ENCODE measurements at regions not wholly inside any gene's neighbourhood (a gene's known extent, or its start where the extent isn't known, plus 50 kb on each side); places are given as distances from the start of the nearest gene placed in this dataset.
"Not testable (repeated sequence)": the region's sequence is repeated elsewhere in the genome, so short reads cannot be mapped to it uniquely, and the experiment has no call there.

DNA sequence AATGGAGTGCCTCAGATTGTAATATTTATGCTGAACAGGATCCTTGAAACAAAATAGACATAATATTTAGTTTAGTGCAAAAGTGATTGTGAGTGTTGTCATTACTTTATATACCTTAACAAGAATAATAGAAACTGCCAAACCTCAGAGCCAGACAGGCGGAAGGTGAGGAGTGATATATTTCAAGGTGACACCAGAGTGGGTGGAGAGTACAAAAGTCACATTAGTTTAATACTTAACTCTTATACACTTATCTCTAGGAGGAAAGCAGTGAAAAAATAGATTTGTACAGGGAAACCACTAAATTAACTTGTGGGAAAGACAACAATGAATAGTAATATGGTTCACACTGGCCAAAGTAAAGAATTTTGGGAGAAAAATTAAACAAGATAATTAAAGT lies 342.8 kb upstream of the NDST4 start:
- Histone ChIP-seq H3K4me3 (no peak overlapping the region), H3K36me3 (ENCODE audit: low read depth) (no peaks in the 10 kb centered on the region), H3K4me1 (ENCODE audit: low read depth) (no peaks in the 10 kb centered on the region), H3K9me3 (no peaks in the 10 kb centered on the region)
- TF ChIP-seq, protein P1, sequence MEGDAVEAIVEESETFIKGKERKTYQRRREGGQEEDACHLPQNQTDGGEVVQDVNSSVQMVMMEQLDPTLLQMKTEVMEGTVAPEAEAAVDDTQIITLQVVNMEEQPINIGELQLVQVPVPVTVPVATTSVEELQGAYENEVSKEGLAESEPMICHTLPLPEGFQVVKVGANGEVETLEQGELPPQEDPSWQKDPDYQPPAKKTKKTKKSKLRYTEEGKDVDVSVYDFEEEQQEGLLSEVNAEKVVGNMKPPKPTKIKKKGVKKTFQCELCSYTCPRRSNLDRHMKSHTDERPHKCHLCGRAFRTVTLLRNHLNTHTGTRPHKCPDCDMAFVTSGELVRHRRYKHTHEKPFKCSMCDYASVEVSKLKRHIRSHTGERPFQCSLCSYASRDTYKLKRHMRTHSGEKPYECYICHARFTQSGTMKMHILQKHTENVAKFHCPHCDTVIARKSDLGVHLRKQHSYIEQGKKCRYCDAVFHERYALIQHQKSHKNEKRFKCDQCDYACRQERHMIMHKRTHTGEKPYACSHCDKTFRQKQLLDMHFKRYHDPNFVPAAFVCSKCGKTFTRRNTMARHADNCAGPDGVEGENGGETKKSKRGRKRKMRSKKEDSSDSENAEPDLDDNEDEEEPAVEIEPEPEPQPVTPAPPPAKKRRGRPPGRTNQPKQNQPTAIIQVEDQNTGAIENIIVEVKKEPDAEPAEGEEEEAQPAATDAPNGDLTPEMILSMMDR (IDR thresholded peaks at IDR 0.05): no peak
- no peak for ATAC-seq
- no peak for DNase-seq
- intact Hi-C loops (cut with DNase I, micrococcal nuclease): no loop called here

- intact Hi-C loops (cut with DNase I, micrococcal nuclease): no loop called here
- DNase-seq: no peak
Measured at GRCh38 chr4:115454228-115454627, 340.8 kb upstream of the NDST4 start.

DNA sequence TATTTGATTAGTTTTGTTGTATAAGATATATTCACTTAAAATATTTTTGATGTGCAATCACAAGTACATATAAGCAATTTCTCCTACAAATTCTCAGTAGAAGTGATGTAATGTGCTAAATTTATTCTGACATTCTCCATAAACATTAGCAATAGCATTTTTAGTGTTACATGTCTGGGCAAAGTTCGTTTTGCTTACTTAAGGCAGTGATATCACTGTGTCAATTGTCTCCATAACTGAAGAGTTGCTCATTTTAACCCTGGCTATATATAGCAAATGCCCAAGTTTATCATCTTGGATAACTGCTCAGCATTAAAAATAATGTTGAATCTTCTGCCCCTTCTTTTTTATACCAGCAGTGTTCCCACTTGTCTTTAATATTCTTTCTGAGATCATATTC lies 340.0 kb upstream of the NDST4 start:
- Histone ChIP-seq H3K4me3 (no peak overlapping the region), H3K36me3 (ENCODE audit: low read depth) (no peaks in the 10 kb centered on the region), H3K4me1 (ENCODE audit: low read depth) (no peaks in the 10 kb centered on the region), H3K9me3 (no peaks in the 10 kb centered on the region)
- TF ChIP-seq, protein P1 (IDR thresholded peaks at IDR 0.05): no peak
- ATAC-seq (no peak), DNase-seq (no peak)
- intact Hi-C loops (cut with DNase I, micrococcal nuclease): no loop called here

More at GRCh38 chr4:115454228-115454627, 340.8 kb upstream of the NDST4 start:
- TF ChIP-seq, protein P1 (IDR thresholded peaks at IDR 0.05): no peak
- Histone ChIP-seq H3K4me1 (ENCODE audit: low read depth) (no peaks in the 10 kb centered on the region), H3K9me3 (no peaks in the 10 kb centered on the region), H3K4me3 (no peak overlapping the region), H3K36me3 (ENCODE audit: low read depth) (no peaks in the 10 kb centered on the region)
- no peak for ATAC-seq

- H3K4me1 ChIP-seq (ENCODE audit: low read depth); H3K9me3 ChIP-seq; intact Hi-C loops (cut with DNase I, micrococcal nuclease); H3K4me3 ChIP-seq; DNase-seq; ATAC-seq; H3K36me3 ChIP-seq (ENCODE audit: low read depth): not testable (repeated sequence)
Measured at GRCh38 chr4:115452229-115452628, 338.8 kb upstream of the NDST4 start.

DNA sequence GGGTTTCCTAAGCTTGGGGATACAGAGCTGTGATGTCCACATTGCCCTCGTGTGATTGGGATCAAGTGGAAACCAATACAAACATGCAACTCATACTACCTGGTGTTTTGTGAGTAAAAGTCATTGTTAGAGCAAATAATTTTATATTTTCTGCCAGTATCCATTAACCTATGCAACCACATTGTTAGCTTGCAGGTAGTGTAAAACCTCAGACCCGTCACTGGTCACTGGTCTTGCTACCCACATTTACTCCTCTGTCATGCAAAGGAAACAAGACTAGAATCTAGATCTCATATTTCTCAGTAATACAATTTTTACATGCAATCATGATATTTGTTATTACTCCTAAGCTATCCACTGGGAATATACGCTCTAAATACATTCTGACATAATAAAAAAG lies 324.3 kb upstream of the NDST4 start:
- H3K9me3 ChIP-seq: no peaks in the 10 kb centered on the region
- no peaks in the 10 kb centered on the region for H3K4me1 ChIP-seq (ENCODE audit: low read depth)
- ATAC-seq: no peak
- no peak overlapping the region for H3K4me3 ChIP-seq
- intact Hi-C loops (cut with DNase I, micrococcal nuclease): no loop called here
- no peaks in the 10 kb centered on the region for H3K36me3 ChIP-seq (ENCODE audit: low read depth)
- TF ChIP-seq, protein P1 (IDR thresholded peaks at IDR 0.05): no peak
- DNase-seq: no peak

DNA sequence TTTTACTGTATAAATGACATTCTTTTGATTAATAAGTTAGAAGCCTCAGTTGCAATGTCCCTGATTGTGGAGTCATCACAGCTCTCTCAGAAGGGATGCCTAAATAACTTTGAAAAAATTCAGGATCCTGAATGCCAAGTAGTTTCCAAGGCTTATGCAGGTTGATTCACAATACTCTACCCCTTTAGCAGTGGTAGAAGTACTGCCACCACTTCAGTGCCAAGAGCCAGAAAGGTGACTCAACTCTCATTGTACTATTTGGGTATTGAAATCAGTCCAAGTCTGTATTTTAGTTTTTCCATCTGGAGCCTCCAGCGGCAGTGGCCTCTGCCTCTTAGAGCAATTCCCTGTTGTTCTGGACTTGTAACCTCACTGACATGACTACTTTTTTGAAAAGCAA lies 320.1 kb upstream of the NDST4 start:
- Histone ChIP-seq H3K9me3 (no peaks in the 10 kb centered on the region), H3K36me3 (ENCODE audit: low read depth) (no peaks in the 10 kb centered on the region), H3K4me3 (no peak overlapping the region), H3K4me1 (ENCODE audit: low read depth) (no peaks in the 10 kb centered on the region)
- ATAC-seq: no peak
- intact Hi-C loops (cut with DNase I, micrococcal nuclease): no loop called here
- DNase-seq: no peak
- TF ChIP-seq, protein P1 (IDR thresholded peaks at IDR 0.05): no peak

Measured in mucosa of descending colon (tissue), 3 donors.